IPS DF 6.9 (cell line): ENCODE measurements at regions not wholly inside any gene's neighbourhood (a gene's known extent, or its start where the extent isn't known, plus 50 kb on each side); places are given as distances from the start of the nearest gene placed in this dataset.

ENCODE experiments used
- DNase-seq: peaks from one replicate; pipeline ENCODE4 v3.0.0-alpha.2; 2013; ENCODE audit warnings: low read depth, low spot score
- H3K27ac ChIP-seq: one replicate; pipeline ENCODE4 v1.5.1; 2013; ENCODE audit warnings: low read length, control low read depth
- H3K27me3 ChIP-seq: 2 replicates; pipeline ENCODE4 v1.6.1; 2013; ENCODE audit warnings: mild to moderate bottlenecking, low read length; ENCODE audit not compliant: control insufficient read depth, insufficient read depth
- H3K36me3 ChIP-seq: 2 replicates; pipeline ENCODE4 v1.6.1; 2013; ENCODE audit warnings: low read length; ENCODE audit not compliant: control insufficient read depth, insufficient read depth
- H3K4me1 ChIP-seq: 2 replicates; pipeline ENCODE4 v1.6.1; 2013; ENCODE audit warnings: low read length; ENCODE audit not compliant: control insufficient read depth, insufficient read depth
- H3K4me3 ChIP-seq: 2 replicates; pipeline ENCODE4 v1.5.1; 2013; ENCODE audit warnings: mild to moderate bottlenecking, low read length
- H3K9me3 ChIP-seq: 2 replicates; pipeline ENCODE4 v1.6.1; 2013; ENCODE audit warnings: low read length, inconsistent platforms; ENCODE audit not compliant: control insufficient read depth, insufficient read depth
- WGBS: extraction: QIAGEN DNeasy Blood & Tissue Kit; methylation state at CpG from one replicate; pipeline ENCODE4 v1.1.7; 2013; ENCODE audit warnings: mixed read lengths, missing lambda C conversion rate; ENCODE audit not compliant: insufficient read length, insufficient coverage; 5-methylcytosine and 5-hydroxymethylcytosine counted together

DNA sequence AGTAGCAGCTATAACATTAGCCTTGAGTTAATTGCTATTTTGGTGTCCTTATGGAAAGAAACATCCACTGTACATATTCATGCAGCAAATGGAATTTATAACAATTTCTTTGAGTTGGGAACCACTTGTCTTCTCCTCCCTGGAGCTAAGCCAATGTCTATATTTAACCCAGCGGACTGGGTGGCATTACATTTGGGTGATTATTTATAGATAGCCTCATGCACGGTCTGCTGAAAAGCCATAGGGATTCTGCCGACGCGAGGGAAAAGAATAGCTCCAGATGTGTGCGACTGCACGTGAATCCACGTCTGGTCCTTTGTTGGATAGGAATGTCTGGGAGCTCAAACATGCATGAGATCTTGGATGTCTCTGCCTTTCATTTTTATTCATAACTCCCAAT lies 157.5 kb upstream of the BRINP1 start:
- no peaks in the 10 kb centered on the region for H3K4me1 ChIP-seq
- no CpG with 5 or more reads among the region's 8 CpGs for WGBS
- no peak overlapping the region for H3K4me3 ChIP-seq
- no peaks in the 10 kb centered on the region for H3K27me3 ChIP-seq
- DNase-seq, result no peak
- H3K9me3 ChIP-seq, result no peaks in the 10 kb centered on the region
- no peaks in the 10 kb centered on the region for H3K36me3 ChIP-seq
- no peak overlapping the region for H3K27ac ChIP-seq

DNA sequence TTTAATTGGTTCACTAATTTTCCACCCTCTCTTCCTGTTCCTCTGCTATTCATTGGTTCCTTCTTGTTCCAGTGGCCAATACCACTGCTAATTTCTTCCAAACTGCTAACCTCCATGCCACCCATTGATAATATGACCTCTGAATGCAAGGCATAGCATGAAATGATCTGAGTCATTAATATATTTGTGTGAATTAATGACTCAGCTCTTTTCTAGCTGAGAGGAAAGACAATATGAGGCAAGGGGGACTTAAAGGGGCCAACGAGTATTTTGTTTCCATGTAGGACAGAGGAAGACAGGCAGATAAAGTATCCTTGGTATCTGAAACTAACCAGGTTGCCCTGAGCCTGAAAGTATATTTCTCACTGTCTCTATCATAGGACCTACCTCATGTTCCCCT lies 154.3 kb upstream of the BRINP1 start:
- Histone ChIP-seq H3K4me1 (no peaks in the 10 kb centered on the region), H3K4me3 (no peak overlapping the region), H3K27ac (no peak overlapping the region), H3K9me3 (no peaks in the 10 kb centered on the region), H3K36me3 (no peaks in the 10 kb centered on the region), H3K27me3 (no peaks in the 10 kb centered on the region)
- WGBS, result no CpG with 5 or more reads among the region's 1 CpG
- DNase-seq, result no peak

DNA sequence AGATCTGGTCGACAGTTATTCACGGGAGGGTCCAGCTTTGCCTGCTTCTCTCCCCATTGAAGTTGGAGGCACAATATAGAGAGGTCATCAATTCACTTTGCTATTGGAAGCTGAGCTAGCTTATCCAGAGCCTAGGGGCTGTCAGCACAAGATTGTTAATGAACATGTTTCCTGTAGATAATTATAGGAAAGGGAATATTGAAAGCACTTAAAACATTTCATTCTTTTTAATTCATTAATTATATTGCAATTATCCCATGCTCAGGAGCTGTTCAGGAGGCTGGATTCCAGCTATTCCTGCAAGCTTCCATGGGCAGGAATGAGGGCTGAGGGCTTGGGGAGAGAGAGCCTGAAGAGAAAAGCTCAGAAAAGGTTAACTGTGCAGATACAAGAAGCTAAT lies 153.1 kb upstream of the BRINP1 start:
- WGBS, result no CpG with 5 or more reads among the region's 2 CpGs
- Histone ChIP-seq H3K4me1 (no peaks in the 10 kb centered on the region), H3K4me3 (no peak overlapping the region), H3K27ac (no peak overlapping the region), H3K9me3 (no peaks in the 10 kb centered on the region), H3K27me3 (no peaks in the 10 kb centered on the region), H3K36me3 (no peaks in the 10 kb centered on the region)
- no peak for DNase-seq

DNA sequence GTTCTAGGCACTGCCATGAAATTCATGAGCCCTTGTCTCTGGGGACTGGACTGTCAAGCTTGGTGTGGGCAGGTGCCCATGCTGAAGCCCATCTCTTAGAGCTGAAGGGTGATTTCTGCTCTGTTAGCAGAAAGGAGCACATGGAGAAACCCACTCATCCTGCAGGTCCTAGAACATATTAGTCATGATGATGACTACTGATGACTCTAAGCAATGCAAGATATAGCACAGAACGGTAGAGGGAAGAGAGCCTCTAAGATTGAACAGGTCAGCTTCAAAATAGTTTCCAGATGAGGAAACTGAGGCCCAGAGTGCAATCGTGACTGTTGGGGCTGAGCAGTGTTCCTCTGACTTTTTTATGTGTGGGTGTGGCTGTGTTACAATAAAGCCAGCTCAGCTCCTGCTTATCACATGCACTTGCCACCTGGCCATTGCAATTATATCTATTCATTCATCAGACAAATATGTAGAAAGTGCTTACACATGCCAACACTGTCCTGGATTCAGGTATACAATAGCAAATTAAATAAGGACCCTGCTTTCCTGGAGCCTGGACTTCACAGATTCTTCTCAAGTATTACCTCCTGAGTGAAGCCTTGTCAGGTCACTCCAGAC lies 140.2 kb upstream of the BRINP1 start:
- WGBS, result no CpG with 5 or more reads among the region's 2 CpGs
- no peaks in the 10 kb centered on the region for H3K4me1 ChIP-seq
- no peak for DNase-seq
- no peaks in the 10 kb centered on the region for H3K27me3 ChIP-seq
- H3K27ac ChIP-seq, result no peak overlapping the region
- no peaks in the 10 kb centered on the region for H3K36me3 ChIP-seq
- H3K9me3 ChIP-seq, result no peaks in the 10 kb centered on the region
- no peak overlapping the region for H3K4me3 ChIP-seq

DNA sequence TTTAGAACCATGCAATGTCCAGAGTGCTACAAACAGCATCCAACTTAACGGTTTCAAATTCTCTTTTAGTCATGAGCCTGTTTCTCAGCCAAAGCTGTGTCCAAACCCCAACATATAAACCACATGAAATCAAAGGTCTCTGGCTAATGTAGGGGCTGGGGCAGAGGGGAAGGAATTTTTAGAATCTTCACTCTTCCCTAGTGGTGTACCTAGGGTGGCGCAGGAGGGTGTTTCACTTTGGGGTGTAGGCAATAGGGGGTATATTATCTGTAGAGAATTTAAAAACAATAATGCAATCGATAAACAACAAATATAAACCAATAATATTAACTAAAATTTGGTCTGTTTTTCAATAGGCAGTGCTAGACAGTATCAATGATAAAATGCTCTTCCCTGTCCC lies 132.1 kb upstream of the BRINP1 start:
- WGBS, result no CpG with 5 or more reads among the region's 3 CpGs
- Histone ChIP-seq H3K27me3 (no peaks in the 10 kb centered on the region), H3K36me3 (no peaks in the 10 kb centered on the region), H3K9me3 (no peaks in the 10 kb centered on the region), H3K4me3 (no peak overlapping the region), H3K27ac (no peak overlapping the region), H3K4me1 (no peaks in the 10 kb centered on the region)
- DNase-seq, result no peak

DNA sequence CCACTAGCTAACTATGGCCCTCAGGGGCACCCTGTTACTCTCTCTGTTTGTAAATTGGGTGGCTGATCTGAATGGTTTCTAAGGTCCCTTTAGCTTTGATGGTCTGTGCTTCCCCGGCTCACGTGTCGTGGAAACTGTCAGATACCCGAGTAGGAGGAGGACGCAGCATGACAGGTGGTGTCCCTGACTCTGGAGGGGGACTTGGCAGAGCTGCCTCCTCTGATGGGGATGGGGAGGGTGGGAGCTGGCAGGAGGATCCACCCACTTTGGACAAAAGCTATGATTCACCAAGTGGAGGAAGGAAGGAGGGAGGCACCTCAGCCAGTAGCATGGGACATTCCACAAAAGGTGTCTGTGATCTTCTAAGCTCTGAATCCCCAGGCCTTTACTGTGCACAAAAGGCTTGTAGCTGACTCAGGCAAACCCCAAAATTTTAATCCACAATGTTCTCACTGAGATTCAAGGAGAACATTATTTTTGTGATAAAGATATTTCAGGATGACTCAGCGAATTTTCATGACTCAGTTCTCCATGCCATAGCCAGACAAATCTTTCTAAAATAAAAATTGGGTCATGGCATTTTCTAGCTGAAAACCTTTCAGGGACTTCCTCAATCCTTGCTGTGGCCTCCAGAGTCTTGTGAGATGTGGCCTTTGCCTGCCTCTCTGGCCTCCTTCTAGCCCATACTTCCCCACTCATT lies 131.0 kb upstream of the BRINP1 start:
- no peaks in the 10 kb centered on the region for H3K27me3 ChIP-seq
- WGBS, result no CpG with 5 or more reads among the region's 6 CpGs
- H3K9me3 ChIP-seq, result no peaks in the 10 kb centered on the region
- no peaks in the 10 kb centered on the region for H3K4me1 ChIP-seq
- H3K4me3 ChIP-seq, result no peak overlapping the region
- no peak overlapping the region for H3K27ac ChIP-seq
- H3K36me3 ChIP-seq, result no peaks in the 10 kb centered on the region
- DNase-seq, result no peak

DNA sequence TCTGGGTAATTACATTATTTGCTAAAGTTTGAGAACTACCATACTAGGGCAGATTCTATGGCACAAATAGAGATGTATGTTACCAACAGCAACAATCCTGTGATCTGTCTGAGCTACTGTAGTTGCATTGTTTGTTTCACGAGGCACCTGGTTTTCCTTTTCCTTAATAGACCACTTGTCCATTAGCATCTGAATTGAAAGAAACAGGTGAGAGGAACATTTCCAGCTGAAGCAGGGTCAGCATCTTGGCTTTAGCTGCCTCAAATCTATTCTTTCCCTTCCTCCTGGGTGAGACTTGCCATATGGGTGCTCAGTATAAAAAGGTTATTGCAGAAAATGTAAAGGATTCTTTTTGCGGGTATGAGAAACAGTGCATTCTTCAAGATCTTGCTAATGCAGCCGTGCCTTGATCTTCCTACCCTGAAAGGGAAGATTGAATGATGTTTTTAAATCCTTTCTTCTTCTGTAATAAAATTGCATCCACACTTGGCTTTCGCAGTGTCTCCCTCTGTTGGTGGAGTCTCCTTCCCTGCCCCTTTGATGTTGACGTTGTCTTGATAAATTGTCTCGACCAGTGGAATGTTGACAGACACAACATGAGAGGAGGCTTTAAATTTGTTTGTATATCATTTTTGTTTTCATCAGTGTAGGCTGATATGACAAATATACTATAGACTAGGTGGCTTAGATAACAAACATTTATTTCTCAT lies 118.0 kb upstream of the BRINP1 start:
- Histone ChIP-seq H3K9me3 (no peaks in the 10 kb centered on the region), H3K4me1 (no peaks in the 10 kb centered on the region), H3K36me3 (no peaks in the 10 kb centered on the region), H3K27ac (no peak overlapping the region), H3K27me3 (no peaks in the 10 kb centered on the region), H3K4me3 (no peak overlapping the region)
- WGBS, result no CpG with 5 or more reads among the region's 6 CpGs
- DNase-seq, result no peak

DNA sequence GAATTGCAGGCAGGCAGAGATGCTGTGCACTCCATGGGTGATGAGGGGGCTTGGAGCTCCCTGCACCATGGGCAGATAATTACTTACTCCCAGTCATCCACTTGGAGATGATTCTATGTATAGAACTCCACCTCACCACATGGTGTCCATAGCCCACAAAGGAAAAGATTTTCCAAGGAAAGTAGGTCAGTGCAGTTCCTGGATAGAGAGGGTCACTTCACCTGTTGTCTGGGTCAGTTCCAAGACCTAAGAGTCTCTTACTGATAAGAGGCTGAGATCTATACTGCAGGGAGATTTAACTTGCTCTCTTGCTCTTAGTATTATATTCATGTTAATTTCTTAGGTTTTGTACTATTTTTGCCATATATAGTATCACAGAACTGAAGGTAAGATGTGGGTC lies 113.9 kb upstream of the BRINP1 start:
- H3K36me3 ChIP-seq, result no peaks in the 10 kb centered on the region
- H3K27me3 ChIP-seq, result no peaks in the 10 kb centered on the region
- H3K27ac ChIP-seq, result no peak overlapping the region
- H3K4me3 ChIP-seq, result no peak overlapping the region
- H3K9me3 ChIP-seq, result no peaks in the 10 kb centered on the region
- DNase-seq, result no peak
- no peaks in the 10 kb centered on the region for H3K4me1 ChIP-seq

DNA sequence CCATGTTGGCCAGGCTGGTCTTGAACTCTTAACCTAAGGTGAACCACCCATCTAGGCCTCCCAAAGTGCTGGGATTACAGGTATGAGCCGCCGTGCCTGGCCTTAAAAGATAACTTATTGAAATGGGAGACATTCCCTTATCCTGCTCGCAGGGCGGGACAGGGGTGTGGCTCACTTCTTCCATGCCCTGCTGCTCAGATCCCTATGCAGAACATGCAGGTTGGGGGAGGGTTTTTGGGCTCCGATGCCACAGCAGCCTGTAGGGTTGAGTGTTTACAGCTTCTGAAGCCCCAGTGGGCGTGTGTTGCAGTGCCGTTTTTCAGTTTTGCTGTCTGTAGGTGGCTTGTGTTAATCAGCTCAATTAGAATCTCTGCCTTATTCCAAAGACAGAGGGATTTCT lies 108.0 kb upstream of the BRINP1 start:
- no peaks in the 10 kb centered on the region for H3K27me3 ChIP-seq
- H3K4me1 ChIP-seq, result no peaks in the 10 kb centered on the region
- H3K4me3 ChIP-seq, result no peak overlapping the region
- no CpG with 5 or more reads among the region's 7 CpGs for WGBS
- H3K36me3 ChIP-seq, result no peaks in the 10 kb centered on the region
- H3K27ac ChIP-seq, result no peak overlapping the region
- no peak for DNase-seq
- no peaks in the 10 kb centered on the region for H3K9me3 ChIP-seq

DNA sequence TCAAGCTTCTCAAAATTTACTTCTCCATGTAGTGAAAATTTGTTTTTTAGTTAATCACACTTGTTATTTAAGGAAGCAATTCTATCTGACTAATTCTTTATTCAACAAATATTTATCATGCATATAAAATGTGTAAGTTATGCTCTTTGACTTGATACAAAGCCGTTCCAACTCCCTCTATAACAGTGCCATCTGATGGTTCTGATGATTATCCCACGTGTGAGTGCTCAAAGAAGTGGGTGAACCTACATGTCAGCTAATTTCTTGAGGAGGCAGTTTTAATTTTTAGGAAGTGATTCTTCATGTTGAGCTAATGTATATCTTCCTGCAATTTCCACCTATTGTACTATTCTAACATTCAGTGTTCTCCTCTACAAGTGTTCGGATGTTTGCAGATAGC lies 88.8 kb upstream of the BRINP1 start:
- WGBS, result no CpG with 5 or more reads among the region's 3 CpGs
- no peak overlapping the region for H3K27ac ChIP-seq
- H3K27me3 ChIP-seq, result no peaks in the 10 kb centered on the region
- H3K4me3 ChIP-seq, result no peak overlapping the region
- no peaks in the 10 kb centered on the region for H3K4me1 ChIP-seq
- no peak for DNase-seq
- no peaks in the 10 kb centered on the region for H3K36me3 ChIP-seq
- H3K9me3 ChIP-seq, result no peaks in the 10 kb centered on the region

DNA sequence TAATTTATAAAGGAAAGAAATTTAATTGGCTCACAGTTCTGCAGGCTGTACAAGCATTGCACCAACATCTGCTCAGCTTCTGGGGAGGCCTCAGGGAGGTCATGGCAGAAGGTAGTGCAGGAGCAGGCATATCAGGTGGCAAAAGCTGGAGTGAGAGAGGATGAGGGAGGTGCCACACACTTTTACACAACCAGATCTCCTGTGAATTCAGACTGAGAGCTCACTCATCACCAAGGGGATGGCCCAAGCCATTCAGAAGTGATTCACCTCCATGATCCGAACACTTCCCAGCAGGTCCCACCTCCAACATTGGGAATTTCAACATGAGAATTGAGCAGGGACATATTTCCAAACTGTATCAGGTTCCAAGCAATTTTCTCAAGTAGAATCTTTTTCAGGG lies 84.7 kb upstream of the BRINP1 start:
- no peaks in the 10 kb centered on the region for H3K27me3 ChIP-seq
- no peaks in the 10 kb centered on the region for H3K9me3 ChIP-seq
- no peak for DNase-seq
- WGBS, result no CpG with 5 or more reads among the region's 1 CpG
- H3K4me3 ChIP-seq, result no peak overlapping the region
- H3K4me1 ChIP-seq, result no peaks in the 10 kb centered on the region
- no peaks in the 10 kb centered on the region for H3K36me3 ChIP-seq
- H3K27ac ChIP-seq, result no peak overlapping the region
